CD4-positive, CD25-positive, alpha-beta regulatory T cell (primary cell): ENCODE measurements at regions not wholly inside any gene's neighbourhood (a gene's known extent, or its start where the extent isn't known, plus 50 kb on each side); places are given as distances from the start of the nearest gene placed in this dataset.
"Not testable (repeated sequence)": the region's sequence is repeated elsewhere in the genome, so short reads cannot be mapped to it uniquely, and the experiment has no call there.

Experiments
- ATAC-seq, 2 donors: fragments of 150-1000 bp; cut with Tn5 transposase; one replicate each; pipeline ENCODE4 v1.10.0; 2021; ENCODE audit warnings: low read depth in 2 of 2, moderate number of reproducible peaks in 2 of 2, moderate library complexity in 1 of 2
- DNase-seq, 3 donors: peaks; one replicate each; pipeline versions ENCODE4 v3.0.0 to v3.0.0-alpha.2; 2012 to 2022; ENCODE audit warnings: mixed read lengths in 1 of 3
- H3K27ac ChIP-seq: one replicate; pipeline ENCODE4 v1.7.0; 2013; ENCODE audit warnings: mild to moderate bottlenecking, low read length; ENCODE audit not compliant: insufficient read depth, poor library complexity, severe bottlenecking
- H3K27me3 ChIP-seq: one replicate; pipeline ENCODE4 v1.7.0; 2013; ENCODE audit warnings: low read length; ENCODE audit not compliant: control insufficient read depth, insufficient read depth
- H3K36me3 ChIP-seq: one replicate; pipeline ENCODE4 v1.7.0; 2013; ENCODE audit warnings: mild to moderate bottlenecking, low read length, moderate library complexity; ENCODE audit not compliant: control insufficient read depth, insufficient read depth
- H3K4me1 ChIP-seq: 2 replicates; pipeline ENCODE4 v1.7.0; 2013; ENCODE audit warnings: mild to moderate bottlenecking, low read length; ENCODE audit not compliant: insufficient read depth, control insufficient read depth, poor library complexity, severe bottlenecking
- H3K4me3 ChIP-seq: one replicate; pipeline ENCODE4 v1.7.0; 2013; ENCODE audit warnings: low read depth, mild to moderate bottlenecking, low read length, moderate library complexity
- H3K9me3 ChIP-seq, 2 experiments: 1 replicate in 1 of 2; 2 replicates in 1 of 2; pipeline ENCODE4 v1.7.0; 2013; ENCODE audit warnings: low read length in 2 of 2, mild to moderate bottlenecking in 1 of 2, moderate library complexity in 1 of 2; ENCODE audit not compliant: control insufficient read depth in 2 of 2
- H3K27ac Mint-ChIP-seq, 3 donors: one replicate each; pipeline ENCODE4 v1.8.0; 2020 to 2022; ENCODE audit warnings: mild to moderate bottlenecking in 3 of 3, mixed read lengths in 3 of 3, moderate library complexity in 2 of 3
- H3K27me3 Mint-ChIP-seq: one replicate; pipeline ENCODE4 v1.8.0; 2022; ENCODE audit warnings: mild to moderate bottlenecking, mixed read lengths
- H3K36me3 Mint-ChIP-seq: one replicate; pipeline ENCODE4 v1.8.0; 2020; ENCODE audit warnings: mixed read lengths
- H3K4me1 Mint-ChIP-seq, 4 donors: one replicate each; pipeline ENCODE4 v1.8.0; 2020 to 2022; ENCODE audit warnings: mixed read lengths in 4 of 4, mild to moderate bottlenecking in 1 of 4
- H3K4me3 Mint-ChIP-seq, 4 donors: one replicate each; pipeline ENCODE4 v1.8.0; 2020 to 2022; ENCODE audit warnings: mild to moderate bottlenecking in 4 of 4, mixed read lengths in 4 of 4, moderate library complexity in 3 of 4
- H3K9me3 Mint-ChIP-seq, 7 donors: one replicate each; pipeline ENCODE4 v1.8.0; 2020 to 2022; ENCODE audit warnings: mixed read lengths in 7 of 7, mild to moderate bottlenecking in 3 of 7, moderate library complexity in 2 of 7

- Histone ChIP-seq H3K27me3 (no peaks in the 10 kb centered on the region), H3K27ac (no peak overlapping the region), H3K36me3 (no peaks in the 10 kb centered on the region), H3K9me3 (peaks cover 0 to 2% of the 10 kb centered on the region in 2 experiments), H3K4me3 (no peak overlapping the region), H3K4me1 (no peaks in the 10 kb centered on the region)
- no peaks in the 10 kb centered on the region for H3K27me3 Mint-ChIP-seq
- no peaks in the 10 kb centered on the region for H3K36me3 Mint-ChIP-seq
- no peaks in the 10 kb centered on the region for H3K4me1 Mint-ChIP-seq
- H3K27ac Mint-ChIP-seq: no peak overlapping the region
- DNase-seq: no peak
- no peak for ATAC-seq
- H3K4me3 Mint-ChIP-seq: no peak overlapping the region
- peaks cover 0 to 27% (median 10%) of the 10 kb centered on the region in 7 donors for H3K9me3 Mint-ChIP-seq
These were observed 518.1 kb downstream of the TRIML1 start for GRCh38 chr4:188657365-188657764.

- Histone ChIP-seq H3K27me3 (no peaks in the 10 kb centered on the region), H3K9me3 (peaks cover 0 to 2% of the 10 kb centered on the region in 2 experiments), H3K27ac (no peak overlapping the region), H3K4me1 (no peaks in the 10 kb centered on the region), H3K36me3 (no peaks in the 10 kb centered on the region), H3K4me3 (no peak overlapping the region)
- H3K36me3 Mint-ChIP-seq: no peaks in the 10 kb centered on the region
- no peaks in the 10 kb centered on the region for H3K27me3 Mint-ChIP-seq
- DNase-seq: no peak
- no peak overlapping the region for H3K4me3 Mint-ChIP-seq
- H3K9me3 Mint-ChIP-seq: peaks cover 0 to 29% (median 9%) of the 10 kb centered on the region in 7 donors
- ATAC-seq: no peak
- H3K27ac Mint-ChIP-seq: no peak overlapping the region
- H3K4me1 Mint-ChIP-seq: no peaks in the 10 kb centered on the region
These were observed 519.8 kb downstream of the TRIML1 start for GRCh38 chr4:188658958-188659522.

- H3K36me3 ChIP-seq: no peaks in the 10 kb centered on the region
- no peak overlapping the region for H3K27ac ChIP-seq
- no peaks in the 10 kb centered on the region for H3K4me1 Mint-ChIP-seq
- no peaks in the 10 kb centered on the region for H3K27me3 ChIP-seq
- no peaks in the 10 kb centered on the region for H3K4me1 ChIP-seq
- H3K27me3 Mint-ChIP-seq: no peaks in the 10 kb centered on the region
- H3K27ac Mint-ChIP-seq: no peak overlapping the region
- H3K4me3 Mint-ChIP-seq: no peak overlapping the region
- H3K36me3 Mint-ChIP-seq: no peaks in the 10 kb centered on the region
- peaks cover 0 to 2% of the 10 kb centered on the region in 2 experiments for H3K9me3 ChIP-seq
- no peak for ATAC-seq
- no peak for DNase-seq
- H3K9me3 Mint-ChIP-seq: peaks cover 0 to 34% (median 8%) of the 10 kb centered on the region in 7 donors
- H3K4me3 ChIP-seq: no peak overlapping the region
These were observed 521.6 kb downstream of the TRIML1 start for GRCh38 chr4:188660796-188661195.

- H3K36me3 ChIP-seq: no peaks in the 10 kb centered on the region
- H3K4me1 ChIP-seq: no peaks in the 10 kb centered on the region
- no peaks in the 10 kb centered on the region for H3K4me1 Mint-ChIP-seq
- no peaks in the 10 kb centered on the region for H3K36me3 Mint-ChIP-seq
- H3K9me3 Mint-ChIP-seq: peaks cover 2 to 29% (median 7%) of the 10 kb centered on the region in 7 donors
- H3K27ac Mint-ChIP-seq: no peak overlapping the region
- no peak overlapping the region for H3K4me3 ChIP-seq
- no peaks in the 10 kb centered on the region for H3K27me3 ChIP-seq
- no peak overlapping the region for H3K4me3 Mint-ChIP-seq
- ATAC-seq (no peak), DNase-seq (no peak)
- peaks cover 0 to 2% of the 10 kb centered on the region in 2 experiments for H3K9me3 ChIP-seq
- no peak overlapping the region for H3K27ac ChIP-seq
- H3K27me3 Mint-ChIP-seq: no peaks in the 10 kb centered on the region
These were observed 522.3 kb downstream of the TRIML1 start for GRCh38 chr4:188661502-188661901.

GRCh38 chr4:188663369-188663768 is 524.1 kb downstream of the TRIML1 start:
- no peak overlapping the region for H3K27ac Mint-ChIP-seq
- no peaks in the 10 kb centered on the region for H3K27me3 Mint-ChIP-seq
- no peaks in the 10 kb centered on the region for H3K36me3 ChIP-seq
- no peak overlapping the region for H3K4me3 ChIP-seq
- H3K4me3 Mint-ChIP-seq: no peak overlapping the region
- no peak for DNase-seq
- no peak for ATAC-seq
- no peak overlapping the region for H3K27ac ChIP-seq
- H3K9me3 Mint-ChIP-seq: peaks cover 2 to 24% (median 7%) of the 10 kb centered on the region in 7 donors
- peaks cover 0 to 5% (median 0%) of the 10 kb centered on the region in 4 donors for H3K4me1 Mint-ChIP-seq
- no peaks in the 10 kb centered on the region for H3K27me3 ChIP-seq
- H3K4me1 ChIP-seq: no peaks in the 10 kb centered on the region
- H3K36me3 Mint-ChIP-seq: no peaks in the 10 kb centered on the region
- H3K9me3 ChIP-seq: no peaks in the 10 kb centered on the region

- Mint-ChIP-seq H3K4me1 (peaks cover 0 to 5% (median 0%) of the 10 kb centered on the region in 4 donors), H3K36me3 (no peaks in the 10 kb centered on the region), H3K27ac (no peak overlapping the region), H3K27me3 (no peaks in the 10 kb centered on the region), H3K4me3 (no peak overlapping the region), H3K9me3 (peaks cover 0 to 32% (median 7%) of the 10 kb centered on the region in 7 donors)
- no peaks in the 10 kb centered on the region for H3K36me3 ChIP-seq
- no peak overlapping the region for H3K27ac ChIP-seq
- DNase-seq (no peak), ATAC-seq (no peak)
- no peaks in the 10 kb centered on the region for H3K27me3 ChIP-seq
- no peaks in the 10 kb centered on the region for H3K4me1 ChIP-seq
- no peak overlapping the region for H3K4me3 ChIP-seq
- H3K9me3 ChIP-seq: no peaks in the 10 kb centered on the region
These were observed 526.5 kb downstream of the TRIML1 start for GRCh38 chr4:188665491-188666457.

- not testable (repeated sequence) for DNase-seq, H3K36me3 ChIP-seq, H3K4me1 ChIP-seq, H3K4me3 ChIP-seq, ATAC-seq, H3K4me1 Mint-ChIP-seq, H3K36me3 Mint-ChIP-seq, H3K27ac Mint-ChIP-seq, H3K27me3 Mint-ChIP-seq, H3K27me3 ChIP-seq, H3K4me3 Mint-ChIP-seq, H3K27ac ChIP-seq, H3K9me3 ChIP-seq
- H3K9me3 Mint-ChIP-seq: peaks cover 0 to 41% (median 10%) of the 10 kb centered on the region in 7 donors
These were observed 539.5 kb downstream of the TRIML1 start for GRCh38 chr4:188678691-188679090.
